Testis (tissue), 2 donors: ENCODE measurements at regions not wholly inside any gene's neighbourhood (a gene's known extent, or its start where the extent isn't known, plus 50 kb on each side); places are given as distances from the start of the nearest gene placed in this dataset.

Experiments
- CTCF ChIP-seq, 3 experiments: fragments of 450-650 bp in 2 of 3; fragments of 200-600 bp in 1 of 3; sonication (generic) in 1 of 3; IDR thresholded peaks; one replicate each; pipeline ENCODE4 v1.5.1; 2016 to 2019; ENCODE audit warnings: antibody characterized with exemption in 3 of 3, mild to moderate bottlenecking in 2 of 3, moderate library complexity in 1 of 3
- POLR2A ChIP-seq: fragments of 450-650 bp; IDR thresholded peaks from one replicate; pipeline ENCODE4 v1.6.1; 2017; ENCODE audit warnings: antibody characterized with exemption, mild to moderate bottlenecking, moderate library complexity

- TF ChIP-seq CTCF (IDR thresholded peaks at IDR 0.05) (no peak), POLR2A (no peak)
Measured at GRCh38 chr7:109226699-109227098, 657.0 kb downstream of the DNAJB9 start.
